Adipocyte (in vitro differentiated cells): ENCODE measurements at regions not wholly inside any gene's neighbourhood (a gene's known extent, or its start where the extent isn't known, plus 50 kb on each side); places are given as distances from the start of the nearest gene placed in this dataset.
A peak's percentile ranks its signal among the peaks of the same experiment; 100 is the strongest.

Experiments used
- DNase-seq: peaks from one replicate; pipeline ENCODE4 v3.0.0-alpha.2; 2015; ENCODE audit warnings: low read depth
- H3K27me3 ChIP-seq: replicated peaks from 2 replicates; pipeline ENCODE4 v1.7.0; 2013; ENCODE audit warnings: mild to moderate bottlenecking, low read length, moderate library complexity; ENCODE audit not compliant: control insufficient read depth, insufficient read depth
- H3K36me3 ChIP-seq: 2 replicates; pipeline ENCODE4 v1.7.0; 2013; ENCODE audit warnings: low read length, mild to moderate bottlenecking, moderate library complexity; ENCODE audit not compliant: control insufficient read depth, insufficient read depth, severe bottlenecking
- H3K4me1 ChIP-seq: 2 replicates; pipeline ENCODE4 v1.7.0; 2013; ENCODE audit warnings: mild to moderate bottlenecking, low read length, moderate library complexity; ENCODE audit not compliant: control insufficient read depth, insufficient read depth
- H3K4me3 ChIP-seq: 2 replicates; pipeline ENCODE4 v1.7.0; 2013; ENCODE audit warnings: mild to moderate bottlenecking, low read length, moderate library complexity
- H3K9ac ChIP-seq: 2 replicates; pipeline ENCODE4 v1.7.0; 2013; ENCODE audit warnings: mild to moderate bottlenecking, low read length, moderate library complexity
- H3K9me3 ChIP-seq: 2 replicates; pipeline ENCODE4 v1.7.0; 2013; ENCODE audit warnings: mild to moderate bottlenecking, low read length, moderate library complexity; ENCODE audit not compliant: control insufficient read depth

- H3K4me3 ChIP-seq = peak overlapping the region; percentile 52
- H3K36me3 ChIP-seq = no peaks in the 10 kb centered on the region
- peak overlapping the region; percentile 50 for H3K9ac ChIP-seq
- peak; percentile 62 for DNase-seq
- H3K4me1 ChIP-seq = peaks cover 38% of the 10 kb centered on the region
- no peaks in the 10 kb centered on the region for H3K27me3 ChIP-seq
- no peaks in the 10 kb centered on the region for H3K9me3 ChIP-seq
Observed at GRCh38 chr13:76813000-76813691, 73.1 kb downstream of the KCTD12 start.

- Histone ChIP-seq H3K36me3 (no peaks in the 10 kb centered on the region), H3K4me1 (peaks cover 38% of the 10 kb centered on the region), H3K9me3 (no peaks in the 10 kb centered on the region), H3K9ac (peak overlapping the region; percentile 46), H3K27me3 (no peaks in the 10 kb centered on the region), H3K4me3 (peak overlapping the region; percentile 29)
- peak; percentile 75 for DNase-seq
Observed at GRCh38 chr13:76812206-76812897, 73.9 kb downstream of the KCTD12 start.

GRCh38 chr13:76809389-76809788, 76.8 kb downstream of the KCTD12 start:
- Histone ChIP-seq H3K4me3 (no peak overlapping the region), H3K9me3 (no peaks in the 10 kb centered on the region), H3K4me1 (peaks cover 38% of the 10 kb centered on the region), H3K9ac (no peak overlapping the region), H3K36me3 (no peaks in the 10 kb centered on the region), H3K27me3 (no peaks in the 10 kb centered on the region)
- no peak for DNase-seq

- H3K9me3 ChIP-seq = no peaks in the 10 kb centered on the region
- no peaks in the 10 kb centered on the region for H3K36me3 ChIP-seq
- H3K4me1 ChIP-seq = peaks cover 37% of the 10 kb centered on the region
- no peaks in the 10 kb centered on the region for H3K27me3 ChIP-seq
- H3K4me3 ChIP-seq = no peak overlapping the region
- H3K9ac ChIP-seq = no peak overlapping the region
- no peak for DNase-seq
Observed at GRCh38 chr13:76808927-76809326, 77.3 kb downstream of the KCTD12 start.

- no peak overlapping the region for H3K9ac ChIP-seq
- no peak overlapping the region for H3K4me3 ChIP-seq
- H3K27me3 ChIP-seq = no peaks in the 10 kb centered on the region
- no peaks in the 10 kb centered on the region for H3K36me3 ChIP-seq
- DNase-seq = no peak
- peaks cover 2% of the 10 kb centered on the region for H3K9me3 ChIP-seq
- peaks cover 11% of the 10 kb centered on the region for H3K4me1 ChIP-seq
Observed at GRCh38 chr13:76804801-76805200, 81.4 kb downstream of the KCTD12 start.

GRCh38 chr13:76803831-76804230, 82.4 kb downstream of the KCTD12 start:
- Histone ChIP-seq H3K9me3 (peaks cover 2% of the 10 kb centered on the region), H3K27me3 (no peaks in the 10 kb centered on the region), H3K4me1 (peaks cover 4% of the 10 kb centered on the region), H3K9ac (no peak overlapping the region), H3K36me3 (no peaks in the 10 kb centered on the region), H3K4me3 (no peak overlapping the region)
- no peak for DNase-seq

- peaks cover 2% of the 10 kb centered on the region for H3K9me3 ChIP-seq
- no peak for DNase-seq
- no peak overlapping the region for H3K9ac ChIP-seq
- no peaks in the 10 kb centered on the region for H3K36me3 ChIP-seq
- H3K27me3 ChIP-seq = no peaks in the 10 kb centered on the region
- H3K4me1 ChIP-seq = no peaks in the 10 kb centered on the region
- no peak overlapping the region for H3K4me3 ChIP-seq
Observed at GRCh38 chr13:76800943-76801342, 85.3 kb downstream of the KCTD12 start.

GRCh38 chr13:76799696-76800095, 86.5 kb downstream of the KCTD12 start:
- Histone ChIP-seq H3K4me3 (no peak overlapping the region), H3K27me3 (no peaks in the 10 kb centered on the region), H3K9me3 (peaks cover 2% of the 10 kb centered on the region), H3K4me1 (no peaks in the 10 kb centered on the region), H3K36me3 (no peaks in the 10 kb centered on the region), H3K9ac (no peak overlapping the region)
- DNase-seq = no peak

- H3K4me1 ChIP-seq = peaks cover 1% of the 10 kb centered on the region
- no peak for DNase-seq
- H3K4me3 ChIP-seq = no peak overlapping the region
Observed at GRCh38 chr13:76798037-76798436, 88.2 kb downstream of the KCTD12 start.

GRCh38 chr13:76797361-76797760, 88.8 kb downstream of the KCTD12 start:
- H3K4me3 ChIP-seq = no peak overlapping the region
- H3K4me1 ChIP-seq = peaks cover 7% of the 10 kb centered on the region
- peaks cover 2% of the 10 kb centered on the region for H3K9me3 ChIP-seq
- H3K27me3 ChIP-seq = no peaks in the 10 kb centered on the region
- no peaks in the 10 kb centered on the region for H3K36me3 ChIP-seq
- DNase-seq = no peak
- no peak overlapping the region for H3K9ac ChIP-seq

More at GRCh38 chr13:76798037-76798436, 88.2 kb downstream of the KCTD12 start:
- H3K9ac ChIP-seq = no peak overlapping the region
- H3K27me3 ChIP-seq = no peaks in the 10 kb centered on the region
- peaks cover 2% of the 10 kb centered on the region for H3K9me3 ChIP-seq
- no peaks in the 10 kb centered on the region for H3K36me3 ChIP-seq

GRCh38 chr13:76796851-76797250, 89.4 kb downstream of the KCTD12 start:
- H3K4me1 ChIP-seq = peaks cover 7% of the 10 kb centered on the region
- DNase-seq = no peak

More at GRCh38 chr13:76796851-76797250, 89.4 kb downstream of the KCTD12 start:
- no peak overlapping the region for H3K9ac ChIP-seq
- no peaks in the 10 kb centered on the region for H3K27me3 ChIP-seq
- no peak overlapping the region for H3K4me3 ChIP-seq
- no peaks in the 10 kb centered on the region for H3K36me3 ChIP-seq
- H3K9me3 ChIP-seq = no peaks in the 10 kb centered on the region
